SK-N-SH treated with all-trans-retinoic acid at 6 μM for 48 hours (cell line): ENCODE measurements at regions not wholly inside any gene's neighbourhood (a gene's known extent, or its start where the extent isn't known, plus 50 kb on each side); places are given as distances from the start of the nearest gene placed in this dataset.

Source experiments
- ATAC-seq: fragments of 200-7000 bp; cut with Tn5 transposase; 3 replicates; pipeline ENCODE4 v1.9.1; 2020; ENCODE audit warnings: mild to moderate bottlenecking, moderate library complexity
- BACH2 ChIP-seq: fragments of 250-450 bp; sonication (Bioruptor Pico); IDR thresholded peaks from 2 replicates; pipeline ENCODE4 v1.9.0; 2021; ENCODE audit warnings: mild to moderate bottlenecking, borderline replicate concordance
- CREB5 ChIP-seq: fragments of 250-450 bp; sonication (Bioruptor Pico); IDR thresholded peaks from 2 replicates; pipeline ENCODE4 v1.5.1; 2020; ENCODE audit warnings: low read depth, mild to moderate bottlenecking, moderate library complexity
- CSDC2 ChIP-seq: fragments of 250-450 bp; sonication (Bioruptor Pico); IDR thresholded peaks from 2 replicates; pipeline ENCODE4 v1.5.0; 2020; ENCODE audit warnings: mild to moderate bottlenecking, moderate library complexity
- ESRRG ChIP-seq: fragments of 250-450 bp; sonication (Bioruptor Pico); IDR thresholded peaks from 2 replicates; pipeline ENCODE4 v1.6.1; 2021; ENCODE audit warnings: mild to moderate bottlenecking
- GLIS3 ChIP-seq: fragments of 250-450 bp; sonication (Bioruptor Pico); IDR thresholded peaks from 2 replicates; pipeline ENCODE4 v1.5.0; 2020; ENCODE audit warnings: mild to moderate bottlenecking, moderate library complexity
- ISL1 ChIP-seq: fragments of 250-450 bp; sonication (Bioruptor Pico); IDR thresholded peaks from 2 replicates; pipeline ENCODE4 v2.1.2; 2022; ENCODE audit warnings: mild to moderate bottlenecking, moderate library complexity
- OSR1 ChIP-seq: fragments of 250-450 bp; sonication (Bioruptor Pico); IDR thresholded peaks from 2 replicates; pipeline ENCODE4 v1.8.0; 2022; ENCODE audit warnings: moderate library complexity, mild to moderate bottlenecking, inconsistent platforms
- POU6F1 ChIP-seq: fragments of 250-450 bp; sonication (Bioruptor Pico); IDR thresholded peaks from 2 replicates; pipeline ENCODE4 v1.8.0; 2021; ENCODE audit warnings: low read depth, mild to moderate bottlenecking, moderate library complexity, borderline replicate concordance
- PPARA ChIP-seq: fragments of 250-450 bp; sonication (Bioruptor Pico); IDR thresholded peaks from 2 replicates; pipeline ENCODE4 v1.5.0; 2020; ENCODE audit warnings: mild to moderate bottlenecking, borderline replicate concordance
- RARB ChIP-seq: fragments of 250-450 bp; sonication (Bioruptor Pico); IDR thresholded peaks from 2 replicates; pipeline ENCODE4 v1.8.0; 2021; ENCODE audit warnings: mild to moderate bottlenecking, moderate library complexity
- TCF4 ChIP-seq: fragments of 250-450 bp; sonication (Bioruptor Pico); IDR thresholded peaks from 2 replicates; pipeline ENCODE4 v1.8.0; 2021; ENCODE audit warnings: mild to moderate bottlenecking, moderate library complexity, borderline replicate concordance
- TOX ChIP-seq: fragments of 250-450 bp; sonication (Bioruptor Pico); IDR thresholded peaks from 2 replicates; pipeline ENCODE4 v1.8.0; 2021; ENCODE audit warnings: mild to moderate bottlenecking, moderate library complexity, borderline replicate concordance
- ZFP3 ChIP-seq: fragments of 250-450 bp; sonication (Bioruptor Pico); IDR thresholded peaks from 2 replicates; pipeline ENCODE4 v1.5.0; 2020; ENCODE audit warnings: mild to moderate bottlenecking, moderate library complexity
- ZFP30 ChIP-seq: fragments of 450-650 bp; formaldehyde crosslinking; IDR thresholded peaks from 2 replicates; pipeline ENCODE4 v1.5.0; 2022; ENCODE audit warnings: mild to moderate bottlenecking, moderate library complexity
- ZNF565 ChIP-seq: fragments of 450-650 bp; formaldehyde crosslinking; conservative IDR thresholded peaks from 2 replicates; pipeline ENCODE4 v1.5.0; 2020; ENCODE audit warnings: low read depth, mild to moderate bottlenecking, moderate library complexity
- ZNF70 ChIP-seq: fragments of 450-650 bp; formaldehyde crosslinking; IDR thresholded peaks from 2 replicates; pipeline ENCODE4 v1.5.0; 2020; ENCODE audit warnings: mild to moderate bottlenecking, moderate library complexity
- ZNF8 ChIP-seq: fragments of 450-650 bp; formaldehyde crosslinking; IDR thresholded peaks from 2 replicates; pipeline ENCODE4 v1.5.0; 2020; ENCODE audit warnings: mild to moderate bottlenecking, moderate library complexity
- TF ChIP-seq, protein P1 (sequence below): fragments of 250-450 bp; sonication (Bioruptor Pico); IDR thresholded peaks from 2 replicates; pipeline ENCODE4 v1.5.0; 2020; ENCODE audit warnings: mild to moderate bottlenecking, moderate library complexity
- TF ChIP-seq, protein P2 (sequence below): fragments of 250-450 bp; sonication (Bioruptor Pico); IDR thresholded peaks from 2 replicates; pipeline ENCODE4 v1.8.0; 2020; ENCODE audit warnings: mild to moderate bottlenecking, moderate library complexity, borderline replicate concordance
- TF ChIP-seq, protein P3 (sequence below): fragments of 250-450 bp; sonication (Bioruptor Pico); IDR thresholded peaks from 2 replicates; pipeline ENCODE4 v1.5.1; 2021; ENCODE audit warnings: mild to moderate bottlenecking, moderate library complexity

DNA sequence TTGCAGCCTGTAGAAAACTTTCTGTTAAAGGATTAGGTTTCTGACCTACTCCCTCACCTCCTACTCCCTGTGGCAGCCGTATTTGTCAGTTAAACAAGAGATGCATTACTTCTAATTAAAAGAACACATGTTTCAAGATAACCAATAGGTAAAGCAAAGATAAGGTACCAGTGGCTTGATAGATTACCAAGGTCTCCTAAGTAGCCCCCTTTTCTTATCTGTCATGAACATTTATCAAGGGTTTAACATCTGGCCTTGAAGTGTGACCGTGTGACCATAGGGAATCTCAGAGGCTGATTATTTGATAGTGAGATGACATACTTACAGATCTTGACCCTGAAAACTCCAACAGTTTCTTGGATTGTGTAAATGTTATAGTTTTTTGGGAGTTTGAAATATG lies 764.0 kb upstream of the EDIL3 start (continued):
- TF ChIP-seq TOX (CRISPR knock-in tag), result no peak
- TF ChIP-seq RARB (CRISPR knock-in tag), result no peak

DNA sequence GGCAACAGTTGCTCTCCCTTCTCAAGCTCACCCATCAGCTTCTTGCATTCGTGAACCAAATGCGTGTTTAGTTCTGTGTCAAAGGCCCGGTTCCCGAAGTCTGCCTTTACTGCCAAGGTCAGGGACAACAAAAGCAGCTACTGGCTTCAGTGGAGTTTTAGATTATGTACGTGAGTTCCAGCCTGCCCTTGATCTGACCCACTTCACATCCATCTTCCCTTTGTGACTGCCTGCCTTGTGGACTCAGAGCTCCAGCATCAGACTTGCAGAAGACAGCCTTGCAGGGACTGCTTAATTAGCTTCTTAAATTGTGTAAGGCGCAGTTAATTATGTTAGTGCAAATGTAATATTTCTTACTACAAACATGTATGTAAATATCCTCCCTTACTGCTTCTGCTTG lies 774.7 kb upstream of the EDIL3 start:
- TF ChIP-seq, protein P1, sequence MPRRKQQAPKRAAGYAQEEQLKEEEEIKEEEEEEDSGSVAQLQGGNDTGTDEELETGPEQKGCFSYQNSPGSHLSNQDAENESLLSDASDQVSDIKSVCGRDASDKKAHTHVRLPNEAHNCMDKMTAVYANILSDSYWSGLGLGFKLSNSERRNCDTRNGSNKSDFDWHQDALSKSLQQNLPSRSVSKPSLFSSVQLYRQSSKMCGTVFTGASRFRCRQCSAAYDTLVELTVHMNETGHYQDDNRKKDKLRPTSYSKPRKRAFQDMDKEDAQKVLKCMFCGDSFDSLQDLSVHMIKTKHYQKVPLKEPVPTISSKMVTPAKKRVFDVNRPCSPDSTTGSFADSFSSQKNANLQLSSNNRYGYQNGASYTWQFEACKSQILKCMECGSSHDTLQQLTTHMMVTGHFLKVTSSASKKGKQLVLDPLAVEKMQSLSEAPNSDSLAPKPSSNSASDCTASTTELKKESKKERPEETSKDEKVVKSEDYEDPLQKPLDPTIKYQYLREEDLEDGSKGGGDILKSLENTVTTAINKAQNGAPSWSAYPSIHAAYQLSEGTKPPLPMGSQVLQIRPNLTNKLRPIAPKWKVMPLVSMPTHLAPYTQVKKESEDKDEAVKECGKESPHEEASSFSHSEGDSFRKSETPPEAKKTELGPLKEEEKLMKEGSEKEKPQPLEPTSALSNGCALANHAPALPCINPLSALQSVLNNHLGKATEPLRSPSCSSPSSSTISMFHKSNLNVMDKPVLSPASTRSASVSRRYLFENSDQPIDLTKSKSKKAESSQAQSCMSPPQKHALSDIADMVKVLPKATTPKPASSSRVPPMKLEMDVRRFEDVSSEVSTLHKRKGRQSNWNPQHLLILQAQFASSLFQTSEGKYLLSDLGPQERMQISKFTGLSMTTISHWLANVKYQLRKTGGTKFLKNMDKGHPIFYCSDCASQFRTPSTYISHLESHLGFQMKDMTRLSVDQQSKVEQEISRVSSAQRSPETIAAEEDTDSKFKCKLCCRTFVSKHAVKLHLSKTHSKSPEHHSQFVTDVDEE (CRISPR knock-in tag), result no peak
- TF ChIP-seq, protein P2, sequence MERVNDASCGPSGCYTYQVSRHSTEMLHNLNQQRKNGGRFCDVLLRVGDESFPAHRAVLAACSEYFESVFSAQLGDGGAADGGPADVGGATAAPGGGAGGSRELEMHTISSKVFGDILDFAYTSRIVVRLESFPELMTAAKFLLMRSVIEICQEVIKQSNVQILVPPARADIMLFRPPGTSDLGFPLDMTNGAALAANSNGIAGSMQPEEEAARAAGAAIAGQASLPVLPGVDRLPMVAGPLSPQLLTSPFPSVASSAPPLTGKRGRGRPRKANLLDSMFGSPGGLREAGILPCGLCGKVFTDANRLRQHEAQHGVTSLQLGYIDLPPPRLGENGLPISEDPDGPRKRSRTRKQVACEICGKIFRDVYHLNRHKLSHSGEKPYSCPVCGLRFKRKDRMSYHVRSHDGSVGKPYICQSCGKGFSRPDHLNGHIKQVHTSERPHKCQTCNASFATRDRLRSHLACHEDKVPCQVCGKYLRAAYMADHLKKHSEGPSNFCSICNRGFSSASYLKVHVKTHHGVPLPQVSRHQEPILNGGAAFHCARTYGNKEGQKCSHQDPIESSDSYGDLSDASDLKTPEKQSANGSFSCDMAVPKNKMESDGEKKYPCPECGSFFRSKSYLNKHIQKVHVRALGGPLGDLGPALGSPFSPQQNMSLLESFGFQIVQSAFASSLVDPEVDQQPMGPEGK (CRISPR knock-in tag), result no peak
- TF ChIP-seq ZFP30 (CRISPR knock-in tag) (no peak), TOX (CRISPR knock-in tag) (no peak), BACH2 (CRISPR knock-in tag) (no peak), PPARA (CRISPR knock-in tag) (no peak), ZNF70 (no peak), CREB5 (CRISPR knock-in tag) (no peak), GLIS3 (CRISPR knock-in tag) (no peak), ESRRG (CRISPR knock-in tag) (no peak), ZNF8 (CRISPR knock-in tag) (no peak), CSDC2 (CRISPR knock-in tag) (no peak), TCF4 (no peak), ZNF565 (CRISPR knock-in tag) (no peak)
- TF ChIP-seq, protein P3, sequence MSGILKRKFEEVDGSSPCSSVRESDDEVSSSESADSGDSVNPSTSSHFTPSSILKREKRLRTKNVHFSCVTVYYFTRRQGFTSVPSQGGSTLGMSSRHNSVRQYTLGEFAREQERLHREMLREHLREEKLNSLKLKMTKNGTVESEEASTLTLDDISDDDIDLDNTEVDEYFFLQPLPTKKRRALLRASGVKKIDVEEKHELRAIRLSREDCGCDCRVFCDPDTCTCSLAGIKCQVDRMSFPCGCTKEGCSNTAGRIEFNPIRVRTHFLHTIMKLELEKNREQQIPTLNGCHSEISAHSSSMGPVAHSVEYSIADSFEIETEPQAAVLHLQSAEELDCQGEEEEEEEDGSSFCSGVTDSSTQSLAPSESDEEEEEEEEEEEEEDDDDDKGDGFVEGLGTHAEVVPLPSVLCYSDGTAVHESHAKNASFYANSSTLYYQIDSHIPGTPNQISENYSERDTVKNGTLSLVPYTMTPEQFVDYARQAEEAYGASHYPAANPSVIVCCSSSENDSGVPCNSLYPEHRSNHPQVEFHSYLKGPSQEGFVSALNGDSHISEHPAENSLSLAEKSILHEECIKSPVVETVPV (CRISPR knock-in tag), result no peak
- no peak for ATAC-seq

- TF ChIP-seq ISL1 (CRISPR knock-in tag) (no peak), ZFP3 (CRISPR knock-in tag) (no peak), CSDC2 (CRISPR knock-in tag) (no peak), POU6F1 (CRISPR knock-in tag) (no peak), BACH2 (CRISPR knock-in tag) (no peak), ZNF565 (CRISPR knock-in tag) (no peak), OSR1 (no peak), ESRRG (CRISPR knock-in tag) (no peak), RARB (CRISPR knock-in tag) (no peak), ZFP30 (CRISPR knock-in tag) (no peak), CREB5 (CRISPR knock-in tag) (no peak)
- TF ChIP-seq, protein P3 (CRISPR knock-in tag), result no peak
- TF ChIP-seq, protein P1 (CRISPR knock-in tag), result no peak
- ATAC-seq, result no peak
These were observed 783.8 kb upstream of the EDIL3 start for GRCh38 chr5:85168474-85168873.
